Hepatocyte (in vitro differentiated cells): ENCODE measurements at regions not wholly inside any gene's neighbourhood (a gene's known extent, or its start where the extent isn't known, plus 50 kb on each side); places are given as distances from the start of the nearest gene placed in this dataset.

Experiments
- CTCF ChIP-seq: fragments of 200-600 bp; sonication (generic); IDR thresholded peaks from 2 replicates; pipeline ENCODE4 v1.5.1; 2016; ENCODE audit warnings: antibody characterized with exemption, mild to moderate bottlenecking; ENCODE audit not compliant: poor library complexity
- EZH2 ChIP-seq: fragments of 200-600 bp; sonication (generic); IDR thresholded peaks from 2 replicates; pipeline ENCODE4 v1.6.1; 2016; ENCODE audit warnings: antibody characterized with exemption, mild to moderate bottlenecking, borderline replicate concordance

- TF ChIP-seq CTCF (no peak), EZH2 (no peak)
These were observed 260.5 kb upstream of the MKLN1 start for GRCh38 chr7:131067220-131067619.
